SK-N-SH (cell line): ENCODE measurements at regions not wholly inside any gene's neighbourhood (a gene's known extent, or its start where the extent isn't known, plus 50 kb on each side); places are given as distances from the start of the nearest gene placed in this dataset.

Experiments used
- CTCF ChIA-PET: fragments of 300-600, 350-600 bp; formaldehyde crosslinking; extraction: SDS; loops from one replicate; lab custom pipeline; 2021; lab: Yijun Ruan, JAX
- POLR2A ChIA-PET: fragments of 350-600 bp; sonication (Branson Sonifier 250); formaldehyde crosslinking; extraction: SDS; loops from one replicate; lab custom pipeline; 2020; ENCODE audit warnings: antibody characterized with exemption, inconsistent platforms; lab: Yijun Ruan, JAX
- DNase-seq: peaks from one replicate; pipeline ENCODE4 v3.0.0; 2012
- H2AFZ ChIP-seq: fragments of 200-600 bp; sonication (generic); 2 replicates; pipeline ENCODE4 v1.8.1; 2016; ENCODE audit warnings: antibody characterized with exemption, mild to moderate bottlenecking, low read depth
- H3F3A ChIP-seq: fragments of 200-600 bp; sonication (generic); replicated peaks from 2 replicates; pipeline ENCODE3; 2016; ENCODE audit warnings: antibody characterized with exemption, mild to moderate bottlenecking; ENCODE audit not compliant: insufficient read depth
- H3K27ac ChIP-seq, 2 experiments: fragments of 200-500 bp in 1 of 2; fragments of 200-600 bp in 1 of 2; sonication (Bioruptor generic) in 1 of 2; sonication (generic), shearing (Covaris generic) in 1 of 2; 2 replicates each; pipeline versions ENCODE4 v1.5.1 to v1.6.1; 2014 to 2016; ENCODE audit warnings: low read depth in 2 of 2, inconsistent platforms in 1 of 2, low read length in 1 of 2, mild to moderate bottlenecking in 1 of 2, mixed read lengths in 1 of 2
- H3K27me3 ChIP-seq: fragments of 200-600 bp; sonication (generic), shearing (Covaris generic); 2 replicates; pipeline ENCODE4 v1.6.1; 2016; ENCODE audit warnings: mixed run types; ENCODE audit not compliant: insufficient read depth
- H3K36me3 ChIP-seq, 2 experiments: fragments of 200-500 bp in 1 of 2; fragments of 200-600 bp in 1 of 2; sonication (Bioruptor generic) in 1 of 2; sonication (generic) in 1 of 2; replicated peaks in 1 of 2; 2 replicates each; pipeline versions ENCODE3 to v1.5.1; 2014 to 2016; ENCODE audit warnings: low read length in 1 of 2, mild to moderate bottlenecking in 1 of 2; ENCODE audit not compliant: insufficient read depth in 2 of 2, control insufficient read depth in 1 of 2
- H3K4me1 ChIP-seq, 2 experiments: fragments of 200-500 bp in 1 of 2; fragments of 200-600 bp in 1 of 2; sonication (Bioruptor generic) in 1 of 2; sonication (generic), shearing (Covaris generic) in 1 of 2; 2 replicates each; pipeline versions ENCODE4 v1.5.1 to v1.6.1; 2014 to 2016; ENCODE audit warnings: low read depth in 1 of 2, low read length in 1 of 2, mixed run types in 1 of 2; ENCODE audit not compliant: insufficient read depth in 2 of 2, control insufficient read depth in 1 of 2
- H3K4me2 ChIP-seq: fragments of 200-600 bp; sonication (generic), shearing (Covaris generic); 2 replicates; pipeline ENCODE4 v1.6.1; 2017; ENCODE audit warnings: mixed run types
- H3K4me3 ChIP-seq, 2 experiments: fragments of 200-500 bp in 1 of 2; fragments of 200-600 bp in 1 of 2; sonication (Bioruptor generic) in 1 of 2; sonication (generic), shearing (Covaris generic) in 1 of 2; 2 replicates each; pipeline versions ENCODE4 v1.5.1 to v1.8.1; 2014 to 2016; ENCODE audit warnings: low read depth in 2 of 2, inconsistent platforms in 1 of 2, low read length in 1 of 2, mild to moderate bottlenecking in 1 of 2, mixed read lengths in 1 of 2, moderate library complexity in 1 of 2
- H3K79me2 ChIP-seq: fragments of 200-600 bp; sonication (generic); 2 replicates; pipeline ENCODE4 v1.8.1; 2017; ENCODE audit warnings: mild to moderate bottlenecking; ENCODE audit not compliant: insufficient read depth
- H3K9ac ChIP-seq: fragments of 200-600 bp; sonication (generic); 2 replicates; pipeline ENCODE4 v1.6.1; 2017; ENCODE audit warnings: mixed run types
- H3K9me2 ChIP-seq: fragments of 200-600 bp; sonication (generic); 2 replicates; pipeline ENCODE4 v1.6.1; 2017; ENCODE audit warnings: mixed run types
- H3K9me3 ChIP-seq: fragments of 200-600 bp; sonication (generic); 2 replicates; pipeline ENCODE4 v1.6.1; 2017; ENCODE audit warnings: mixed run types, mild to moderate bottlenecking, moderate library complexity
- H4K20me1 ChIP-seq: fragments of 200-600 bp; sonication (generic); 2 replicates; pipeline ENCODE4 v1.6.1; 2017; ENCODE audit warnings: mild to moderate bottlenecking, mixed run types; ENCODE audit not compliant: insufficient read depth
- CTCF ChIP-seq: fragments of 200-600 bp; sonication (generic); IDR thresholded peaks from 2 replicates; pipeline ENCODE4 v1.6.1; 2017; ENCODE audit warnings: antibody characterized with exemption, mild to moderate bottlenecking, moderate library complexity
- ELF1 ChIP-seq: IDR thresholded peaks from 2 replicates; pipeline ENCODE4 v1.4.0; 2012
- FOXJ3 ChIP-seq: sonication (generic); formaldehyde crosslinking; IDR thresholded peaks from 2 replicates; pipeline ENCODE4 v1.5.1; 2020; ENCODE audit warnings: mild to moderate bottlenecking, missing genetic modification reagents
- FOXM1 ChIP-seq: IDR thresholded peaks from 2 replicates; pipeline ENCODE4 v1.4.0; 2012; ENCODE audit warnings: low read depth, mild to moderate bottlenecking
- IRF3 ChIP-seq: fragments of 150-350 bp; IDR thresholded peaks from 2 replicates; pipeline ENCODE4 v1.6.1; 2016; ENCODE audit warnings: mild to moderate bottlenecking, low read depth, low read length
- MEF2A ChIP-seq: IDR thresholded peaks from 2 replicates; pipeline ENCODE4 v1.4.0; 2012; ENCODE audit warnings: low read depth, borderline replicate concordance
- NFIC ChIP-seq: IDR thresholded peaks from 2 replicates; pipeline ENCODE4 v1.4.0; 2012; ENCODE audit warnings: borderline replicate concordance
- NRF1 ChIP-seq: IDR thresholded peaks from 2 replicates; pipeline ENCODE4 v1.6.1; 2012; ENCODE audit warnings: low read depth, mild to moderate bottlenecking, low read length
- RCOR1 ChIP-seq: fragments of 150-350 bp; IDR thresholded peaks from 2 replicates; pipeline ENCODE4 v1.6.1; 2017; ENCODE audit warnings: antibody characterized with exemption, low read length
- REST ChIP-seq: IDR thresholded peaks from 2 replicates; pipeline ENCODE4 v1.6.1; 2012; ENCODE audit warnings: mild to moderate bottlenecking, low read depth, low read length, moderate library complexity
- TCF12 ChIP-seq: IDR thresholded peaks from 2 replicates; pipeline ENCODE4 v1.4.0; 2012
- WGBS: methylation state at CpG from one replicate; pipeline ENCODE4 v1.1.6; 2017; ENCODE audit warnings: low lambda C conversion rate; 5-methylcytosine and 5-hydroxymethylcytosine counted together

- WGBS, result 21% methylated on average over 2 of the region's 2 CpGs
Measured at GRCh38 chr5:98700730-98701129, 72.7 kb upstream of the RGMB start.

More at GRCh38 chr5:98700730-98701129, 72.7 kb upstream of the RGMB start:
- no peak overlapping the region for H3K4me3 ChIP-seq
- no peaks in the 10 kb centered on the region for H3K4me1 ChIP-seq
- H3K9ac ChIP-seq, result no peak overlapping the region
- ChIA-PET POLR2A (no interaction called here), CTCF (no interaction called here)
- 0 out of 2 replicates have a peak, but pooled peaks cover 12% of the 10 kb centered on the region for H3K9me3 ChIP-seq
- no peak for DNase-seq
- no peaks in the 10 kb centered on the region for H3K9me2 ChIP-seq
- no peaks in the 10 kb centered on the region for H4K20me1 ChIP-seq
- no peak overlapping the region for H3K4me2 ChIP-seq
- no peaks in the 10 kb centered on the region for H3K27me3 ChIP-seq
- no peak overlapping the region for H3K27ac ChIP-seq
- TF ChIP-seq TCF12 (no peak), MEF2A (no peak), CTCF (no peak), REST (no peak), ELF1 (no peak), FOXJ3 (CRISPR knock-in tag) (no peak), IRF3 (no peak), NFIC (no peak), NRF1 (no peak), RCOR1 (no peak), FOXM1 (no peak)
- TF ChIP-seq, all 33 proteins: peak for 0
- Histone ChIP-seq H3F3A (no peaks in the 10 kb centered on the region), H3K79me2 (no peaks in the 10 kb centered on the region), H3K36me3 (no peaks in the 10 kb centered on the region), H2AFZ (no peak overlapping the region)
